ENCODE measurements at regions not wholly inside any gene's neighbourhood (a gene's known extent, or its start where the extent isn't known, plus 50 kb on each side); places are given as distances from the start of the nearest gene placed in this dataset.

DNA sequence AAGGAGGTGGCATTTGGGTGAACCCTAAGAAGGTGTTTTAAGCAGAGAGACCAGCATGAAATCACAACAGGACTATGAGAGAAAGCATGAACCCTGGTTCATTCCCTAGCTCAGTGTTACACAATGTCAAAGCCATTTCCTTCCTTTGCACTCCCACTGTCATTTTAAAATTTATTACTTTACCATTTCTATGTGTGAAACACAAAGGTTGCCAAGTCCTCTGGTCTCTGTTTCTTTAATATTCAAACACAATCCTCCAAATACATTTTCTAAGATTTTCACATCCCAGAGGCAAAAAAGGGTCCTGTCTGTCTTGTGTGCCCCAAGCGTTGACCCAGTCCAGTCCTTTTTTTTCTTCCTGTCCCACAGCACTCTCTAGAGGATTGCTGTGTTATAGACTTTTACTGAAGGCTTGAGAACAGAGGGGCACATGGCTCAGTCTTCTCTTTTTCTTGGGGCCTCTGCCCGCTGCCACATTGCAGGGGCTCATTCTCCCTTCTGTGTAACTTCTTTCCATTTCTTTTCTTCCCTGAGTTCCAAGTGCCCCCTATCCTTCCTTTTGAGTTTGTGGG lies 78.6 kb upstream of the SLC28A3 start:
- no peak overlapping the region for H4K8ac ChIP-seq (ENCODE audit: low read depth, low read length)
- H2BK5ac ChIP-seq (ENCODE audit: low read length) = no peak overlapping the region
- no peak overlapping the region for H2AK5ac ChIP-seq (ENCODE audit: low read length)
- H3K4ac ChIP-seq (ENCODE audit: low read depth, low read length) = no peak overlapping the region
- no peak overlapping the region for H2BK15ac ChIP-seq (replicated peaks; ENCODE audit: low read depth)
- H3K27me3 ChIP-seq (ENCODE audit: insufficient read depth, low read length, poor library complexity) = no peaks in the 10 kb centered on the region
- no peak overlapping the region for H2BK120ac ChIP-seq (ENCODE audit: low read depth, low read length)
- no peak overlapping the region for H3K9ac ChIP-seq (ENCODE audit: low read length)
- H3K79me1 ChIP-seq (ENCODE audit: low read length) = no peaks in the 10 kb centered on the region
- H4K5ac ChIP-seq (ENCODE audit: low read length) = no peak overlapping the region
- no CpG with 5 or more reads among the region's 2 CpGs for WGBS (ENCODE audit: extremely low coverage, insufficient coverage, low lambda C conversion rate)
- H3K23ac ChIP-seq (ENCODE audit: low read length) = no peak overlapping the region
- peak; percentile 44 for DNase-seq
- no peak overlapping the region for H3K18ac ChIP-seq (ENCODE audit: low read length)
- H3K27ac ChIP-seq (ENCODE audit: low read depth, low read length) = no peak overlapping the region
- no peak overlapping the region for H3K4me3 ChIP-seq (ENCODE audit: low read length)
- H3K79me2 ChIP-seq (ENCODE audit: control insufficient read depth, insufficient read depth, low read length) = no peaks in the 10 kb centered on the region
- no peaks in the 10 kb centered on the region for H3K4me1 ChIP-seq (ENCODE audit: control insufficient read depth, low read depth, low read length)
- H3K56ac ChIP-seq (ENCODE audit: low read length) = no peak overlapping the region
- no peaks in the 10 kb centered on the region for H3K36me3 ChIP-seq (ENCODE audit: control insufficient read depth, insufficient read depth, low read length)
- H3K4me2 ChIP-seq (ENCODE audit: low read length) = no peak overlapping the region

DNA sequence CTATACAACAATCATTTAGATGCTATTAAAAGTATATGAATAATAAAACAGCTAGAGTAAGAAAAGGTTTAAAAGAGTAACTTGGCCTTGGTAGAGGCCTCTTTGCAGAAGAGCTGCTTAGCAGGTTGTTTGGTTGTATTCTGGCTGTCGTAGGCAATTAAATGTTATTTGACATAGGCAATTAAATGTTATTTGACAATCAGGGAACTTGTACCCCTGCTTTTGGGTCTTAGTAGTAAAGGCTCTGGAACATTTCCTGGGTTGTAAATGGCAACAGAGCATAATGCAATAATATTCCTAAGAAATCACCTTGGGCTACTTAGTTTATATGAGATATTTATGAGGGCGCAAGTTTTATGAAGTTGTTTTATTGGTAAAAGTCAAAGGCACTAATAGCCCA lies 84.4 kb upstream of the SLC28A3 start:
- Histone ChIP-seq H3K18ac (ENCODE audit: low read length) (no peak overlapping the region), H3K27me3 (ENCODE audit: insufficient read depth, low read length, poor library complexity) (no peaks in the 10 kb centered on the region), H4K8ac (ENCODE audit: low read depth, low read length) (no peak overlapping the region), H2BK15ac (replicated peaks; ENCODE audit: low read depth) (no peak overlapping the region), H2AK5ac (ENCODE audit: low read length) (no peak overlapping the region), H3K36me3 (ENCODE audit: control insufficient read depth, insufficient read depth, low read length) (no peaks in the 10 kb centered on the region), H2BK120ac (ENCODE audit: low read depth, low read length) (no peak overlapping the region), H3K79me1 (ENCODE audit: low read length) (no peaks in the 10 kb centered on the region), H3K23ac (ENCODE audit: low read length) (no peak overlapping the region), H3K4me2 (ENCODE audit: low read length) (no peak overlapping the region), H3K4me1 (ENCODE audit: control insufficient read depth, low read depth, low read length) (no peaks in the 10 kb centered on the region), H3K4me3 (ENCODE audit: low read length) (no peak overlapping the region), H3K4ac (ENCODE audit: low read depth, low read length) (no peak overlapping the region), H4K5ac (ENCODE audit: low read length) (no peak overlapping the region), H3K9ac (ENCODE audit: low read length) (no peak overlapping the region), H2BK5ac (ENCODE audit: low read length) (no peak overlapping the region), H3K56ac (ENCODE audit: low read length) (no peak overlapping the region), H3K27ac (ENCODE audit: low read depth, low read length) (no peak overlapping the region), H3K79me2 (ENCODE audit: control insufficient read depth, insufficient read depth, low read length) (no peaks in the 10 kb centered on the region)
- DNase-seq = no peak
- no CpG with 5 or more reads among the region's 2 CpGs for WGBS (ENCODE audit: extremely low coverage, insufficient coverage, low lambda C conversion rate)

DNA sequence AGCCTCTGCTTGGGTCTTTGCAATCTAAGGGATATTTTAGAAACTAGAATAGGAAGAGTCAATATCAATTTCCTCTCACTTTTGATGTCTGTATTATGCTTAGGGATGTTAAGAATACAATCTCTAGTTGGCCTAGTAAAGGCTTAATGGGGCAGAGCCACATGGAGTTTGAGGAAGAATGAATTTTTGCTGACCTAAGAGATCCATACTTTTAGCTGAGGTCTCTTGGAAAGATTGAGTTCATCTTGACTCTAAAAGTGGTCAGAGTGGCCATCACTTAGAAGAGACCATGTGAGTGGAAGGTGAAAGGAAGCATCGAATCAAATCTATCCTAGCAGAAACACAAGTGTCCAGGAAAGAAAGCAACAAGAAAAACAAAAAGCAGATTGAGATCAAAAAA lies 92.2 kb upstream of the SLC28A3 start:
- no peaks in the 10 kb centered on the region for H3K27me3 ChIP-seq (ENCODE audit: insufficient read depth, low read length, poor library complexity)
- no CpG with 5 or more reads among the region's 1 CpG for WGBS (ENCODE audit: extremely low coverage, insufficient coverage, low lambda C conversion rate)

DNA sequence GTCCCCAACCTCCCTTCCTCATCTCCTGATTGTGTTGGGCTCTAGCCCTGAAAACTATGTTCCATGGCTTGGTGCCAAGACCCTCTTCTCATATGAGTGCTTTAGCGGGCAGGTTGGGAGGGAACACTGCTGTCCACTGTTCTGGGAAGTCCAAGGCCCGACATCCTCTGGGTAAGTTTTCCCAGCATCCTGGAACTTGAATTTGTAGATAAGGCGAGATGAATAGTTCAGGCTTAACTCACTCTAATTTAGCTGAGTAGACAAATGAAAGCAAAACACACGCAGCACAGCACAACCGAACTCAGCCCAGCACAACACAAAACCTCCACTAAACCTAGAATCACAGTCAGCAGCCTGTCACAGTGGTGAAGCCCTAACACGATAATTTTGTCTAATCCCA lies 95.3 kb upstream of the SLC28A3 start:
- no peak overlapping the region for H3K4ac ChIP-seq (ENCODE audit: low read depth, low read length)
- H3K79me2 ChIP-seq (ENCODE audit: control insufficient read depth, insufficient read depth, low read length) = no peaks in the 10 kb centered on the region
- H2BK120ac ChIP-seq (ENCODE audit: low read depth, low read length) = no peak overlapping the region
- H3K23ac ChIP-seq (ENCODE audit: low read length) = no peak overlapping the region
- no peak overlapping the region for H3K4me3 ChIP-seq (ENCODE audit: low read length)
- no peak overlapping the region for H3K56ac ChIP-seq (ENCODE audit: low read length)
- H4K8ac ChIP-seq (ENCODE audit: low read depth, low read length) = no peak overlapping the region
- H3K36me3 ChIP-seq (ENCODE audit: control insufficient read depth, insufficient read depth, low read length) = no peaks in the 10 kb centered on the region
- no peak overlapping the region for H2BK15ac ChIP-seq (replicated peaks; ENCODE audit: low read depth)
- no peak overlapping the region for H2BK5ac ChIP-seq (ENCODE audit: low read length)
- no peak overlapping the region for H3K4me2 ChIP-seq (ENCODE audit: low read length)
- H3K27ac ChIP-seq (ENCODE audit: low read depth, low read length) = no peak overlapping the region
- no peak for DNase-seq
- H2AK5ac ChIP-seq (ENCODE audit: low read length) = no peak overlapping the region
- no peak overlapping the region for H4K5ac ChIP-seq (ENCODE audit: low read length)
- no peaks in the 10 kb centered on the region for H3K79me1 ChIP-seq (ENCODE audit: low read length)
- no peaks in the 10 kb centered on the region for H3K4me1 ChIP-seq (ENCODE audit: control insufficient read depth, low read depth, low read length)
- no peak overlapping the region for H3K18ac ChIP-seq (ENCODE audit: low read length)
- H3K27me3 ChIP-seq (ENCODE audit: insufficient read depth, low read length, poor library complexity) = no peaks in the 10 kb centered on the region
- WGBS (ENCODE audit: extremely low coverage, insufficient coverage, low lambda C conversion rate) = no CpG with 5 or more reads among the region's 6 CpGs
- H3K9ac ChIP-seq (ENCODE audit: low read length) = no peak overlapping the region

More for the DNA sequence above, 92.2 kb upstream of the SLC28A3 start:
- Histone ChIP-seq H4K8ac (ENCODE audit: low read depth, low read length) (no peak overlapping the region), H3K36me3 (ENCODE audit: control insufficient read depth, insufficient read depth, low read length) (no peaks in the 10 kb centered on the region), H2BK15ac (replicated peaks; ENCODE audit: low read depth) (no peak overlapping the region), H3K27ac (ENCODE audit: low read depth, low read length) (no peak overlapping the region), H3K56ac (ENCODE audit: low read length) (no peak overlapping the region), H2BK120ac (ENCODE audit: low read depth, low read length) (no peak overlapping the region), H3K4me2 (ENCODE audit: low read length) (no peak overlapping the region), H3K4me3 (ENCODE audit: low read length) (no peak overlapping the region), H3K9ac (ENCODE audit: low read length) (no peak overlapping the region), H2BK5ac (ENCODE audit: low read length) (no peak overlapping the region), H3K4me1 (ENCODE audit: control insufficient read depth, low read depth, low read length) (no peaks in the 10 kb centered on the region), H4K5ac (ENCODE audit: low read length) (no peak overlapping the region), H3K79me1 (ENCODE audit: low read length) (no peaks in the 10 kb centered on the region), H2AK5ac (ENCODE audit: low read length) (no peak overlapping the region), H3K79me2 (ENCODE audit: control insufficient read depth, insufficient read depth, low read length) (no peaks in the 10 kb centered on the region), H3K23ac (ENCODE audit: low read length) (no peak overlapping the region), H3K4ac (ENCODE audit: low read depth, low read length) (no peak overlapping the region), H3K18ac (ENCODE audit: low read length) (no peak overlapping the region)
- DNase-seq = no peak

DNA sequence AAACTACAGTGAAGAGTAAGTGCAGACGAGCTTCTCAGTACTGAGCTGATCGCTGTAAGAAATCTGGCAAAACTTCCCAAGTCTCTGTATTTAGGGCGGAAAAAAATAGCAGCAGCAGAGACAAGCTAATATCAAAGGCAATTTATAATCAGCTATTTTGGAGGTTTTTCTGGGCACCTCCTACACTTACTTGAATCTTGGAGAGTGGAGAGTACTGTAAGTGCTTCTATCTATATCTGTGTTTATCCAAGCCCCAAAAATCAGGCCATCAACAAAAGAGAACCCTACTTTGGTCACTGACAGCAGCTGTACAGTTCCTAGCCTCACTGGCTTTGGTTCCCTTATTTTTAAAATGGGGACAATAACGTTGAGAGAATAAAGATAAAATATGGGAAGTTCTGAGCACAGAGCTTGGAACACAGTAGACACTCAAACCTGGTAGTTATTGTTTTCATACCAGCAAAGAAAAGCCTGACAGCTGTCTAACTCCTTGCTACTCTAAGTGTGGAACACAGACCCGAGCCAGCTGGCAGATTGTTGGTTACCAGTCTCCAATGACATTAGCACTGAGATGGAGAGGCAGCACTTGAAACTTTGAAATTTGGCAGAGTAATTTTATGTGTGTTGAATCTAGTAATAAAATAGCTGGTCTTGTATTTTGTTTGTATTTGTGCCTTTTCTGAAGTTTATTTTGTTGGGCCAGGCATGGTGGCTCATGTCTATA lies 96.0 kb upstream of the SLC28A3 start:
- Histone ChIP-seq H3K4me2 (ENCODE audit: low read length) (no peak overlapping the region), H3K9ac (ENCODE audit: low read length) (no peak overlapping the region), H2BK5ac (ENCODE audit: low read length) (no peak overlapping the region), H3K4me1 (ENCODE audit: control insufficient read depth, low read depth, low read length) (no peaks in the 10 kb centered on the region), H4K8ac (ENCODE audit: low read depth, low read length) (no peak overlapping the region), H3K79me1 (ENCODE audit: low read length) (no peaks in the 10 kb centered on the region), H3K18ac (ENCODE audit: low read length) (no peak overlapping the region), H3K36me3 (ENCODE audit: control insufficient read depth, insufficient read depth, low read length) (no peaks in the 10 kb centered on the region), H2BK120ac (ENCODE audit: low read depth, low read length) (no peak overlapping the region), H3K23ac (ENCODE audit: low read length) (no peak overlapping the region), H3K27ac (ENCODE audit: low read depth, low read length) (no peak overlapping the region), H3K56ac (ENCODE audit: low read length) (no peak overlapping the region), H3K27me3 (ENCODE audit: insufficient read depth, low read length, poor library complexity) (no peaks in the 10 kb centered on the region), H3K4me3 (ENCODE audit: low read length) (no peak overlapping the region), H3K4ac (ENCODE audit: low read depth, low read length) (no peak overlapping the region), H3K79me2 (ENCODE audit: control insufficient read depth, insufficient read depth, low read length) (no peaks in the 10 kb centered on the region), H2AK5ac (ENCODE audit: low read length) (no peak overlapping the region), H2BK15ac (replicated peaks; ENCODE audit: low read depth) (no peak overlapping the region), H4K5ac (ENCODE audit: low read length) (no peak overlapping the region)
- DNase-seq = no peak
- no CpG with 5 or more reads among the region's 5 CpGs for WGBS (ENCODE audit: extremely low coverage, insufficient coverage, low lambda C conversion rate)

DNA sequence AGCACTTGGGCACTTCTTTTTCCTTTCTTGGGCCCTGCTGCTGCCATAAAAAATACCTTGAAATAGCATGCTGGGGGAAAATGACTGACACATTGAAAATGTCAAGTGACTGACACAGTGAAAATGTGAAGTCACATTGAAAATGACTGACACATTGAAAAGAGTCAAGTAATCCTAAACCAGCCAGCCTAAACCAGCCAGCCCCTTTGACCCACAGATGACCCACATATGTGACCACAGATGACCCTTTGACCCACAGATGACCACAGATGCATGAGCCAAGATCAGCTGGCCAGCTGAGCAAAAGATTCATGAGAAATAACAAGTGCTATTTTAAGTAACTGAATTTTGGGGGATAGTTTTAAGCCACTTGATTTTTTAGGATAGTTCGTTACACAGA lies 97.8 kb upstream of the SLC28A3 start:
- H3K18ac ChIP-seq (ENCODE audit: low read length) = no peak overlapping the region
- H3K9ac ChIP-seq (ENCODE audit: low read length) = no peak overlapping the region
- no peak overlapping the region for H2BK15ac ChIP-seq (replicated peaks; ENCODE audit: low read depth)
- no peak overlapping the region for H3K4ac ChIP-seq (ENCODE audit: low read depth, low read length)
- no peaks in the 10 kb centered on the region for H3K79me2 ChIP-seq (ENCODE audit: control insufficient read depth, insufficient read depth, low read length)
- H3K4me3 ChIP-seq (ENCODE audit: low read length) = no peak overlapping the region
- no peak for DNase-seq
- WGBS (ENCODE audit: extremely low coverage, insufficient coverage, low lambda C conversion rate) = no CpG with 5 or more reads among the region's 1 CpG
- no peaks in the 10 kb centered on the region for H3K79me1 ChIP-seq (ENCODE audit: low read length)
- H2BK120ac ChIP-seq (ENCODE audit: low read depth, low read length) = no peak overlapping the region
- no peak overlapping the region for H2BK5ac ChIP-seq (ENCODE audit: low read length)
- no peak overlapping the region for H2AK5ac ChIP-seq (ENCODE audit: low read length)
- H4K5ac ChIP-seq (ENCODE audit: low read length) = no peak overlapping the region
- H3K27ac ChIP-seq (ENCODE audit: low read depth, low read length) = no peak overlapping the region
- no peak overlapping the region for H4K8ac ChIP-seq (ENCODE audit: low read depth, low read length)
- no peak overlapping the region for H3K56ac ChIP-seq (ENCODE audit: low read length)
- H3K36me3 ChIP-seq (ENCODE audit: control insufficient read depth, insufficient read depth, low read length) = no peaks in the 10 kb centered on the region
- H3K4me1 ChIP-seq (ENCODE audit: control insufficient read depth, low read depth, low read length) = no peaks in the 10 kb centered on the region
- no peaks in the 10 kb centered on the region for H3K27me3 ChIP-seq (ENCODE audit: insufficient read depth, low read length, poor library complexity)
- H3K23ac ChIP-seq (ENCODE audit: low read length) = no peak overlapping the region
- no peak overlapping the region for H3K4me2 ChIP-seq (ENCODE audit: low read length)
